ENCODE measurements at regions not wholly inside any gene's neighbourhood (a gene's known extent, or its start where the extent isn't known, plus 50 kb on each side); places are given as distances from the start of the nearest gene placed in this dataset.

DNA sequence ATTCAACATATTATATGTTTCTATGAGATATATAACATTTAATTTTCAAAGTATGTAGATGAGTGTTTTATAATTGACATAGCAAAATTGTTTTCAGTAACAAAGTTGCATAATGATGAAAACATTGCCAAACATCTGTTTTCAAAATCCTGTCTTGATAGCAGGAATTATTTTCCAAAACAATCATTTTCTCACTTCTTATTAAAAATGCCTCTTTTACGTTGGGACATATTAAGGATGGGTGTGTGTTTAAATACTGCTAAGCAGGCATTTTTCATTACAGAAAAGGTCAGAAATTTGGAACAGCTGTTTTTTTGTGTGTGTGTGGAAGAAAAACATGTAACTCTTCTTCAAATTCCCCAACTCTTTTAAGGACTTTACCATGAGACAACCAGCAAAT, 452.0 kb downstream of the SPRY1 start:
- TF ChIP-seq EZH2 (optimal IDR thresholded peaks at IDR 0.05; ENCODE audit: low read depth, low read length) = no peak
- TF ChIP-seq, protein P1, sequence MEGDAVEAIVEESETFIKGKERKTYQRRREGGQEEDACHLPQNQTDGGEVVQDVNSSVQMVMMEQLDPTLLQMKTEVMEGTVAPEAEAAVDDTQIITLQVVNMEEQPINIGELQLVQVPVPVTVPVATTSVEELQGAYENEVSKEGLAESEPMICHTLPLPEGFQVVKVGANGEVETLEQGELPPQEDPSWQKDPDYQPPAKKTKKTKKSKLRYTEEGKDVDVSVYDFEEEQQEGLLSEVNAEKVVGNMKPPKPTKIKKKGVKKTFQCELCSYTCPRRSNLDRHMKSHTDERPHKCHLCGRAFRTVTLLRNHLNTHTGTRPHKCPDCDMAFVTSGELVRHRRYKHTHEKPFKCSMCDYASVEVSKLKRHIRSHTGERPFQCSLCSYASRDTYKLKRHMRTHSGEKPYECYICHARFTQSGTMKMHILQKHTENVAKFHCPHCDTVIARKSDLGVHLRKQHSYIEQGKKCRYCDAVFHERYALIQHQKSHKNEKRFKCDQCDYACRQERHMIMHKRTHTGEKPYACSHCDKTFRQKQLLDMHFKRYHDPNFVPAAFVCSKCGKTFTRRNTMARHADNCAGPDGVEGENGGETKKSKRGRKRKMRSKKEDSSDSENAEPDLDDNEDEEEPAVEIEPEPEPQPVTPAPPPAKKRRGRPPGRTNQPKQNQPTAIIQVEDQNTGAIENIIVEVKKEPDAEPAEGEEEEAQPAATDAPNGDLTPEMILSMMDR (IDR thresholded peaks at IDR 0.05; ENCODE audit: low read length) = no peak
- no peak for TF ChIP-seq EZH2phosphoT487 (IDR thresholded peaks at IDR 0.05; ENCODE audit: low read length)
- Histone ChIP-seq H3K4me1 (ENCODE audit: low read length) (no peaks in the 10 kb centered on the region), H3K27ac (ENCODE audit: low read length) (no peak overlapping the region), H3K9ac (ENCODE audit: low read length) (no peak overlapping the region), H2AFZ (ENCODE audit: low read length) (no peak overlapping the region), H3K4me3 (ENCODE audit: low read length) (no peak overlapping the region), H3K4me2 (ENCODE audit: low read depth, low read length) (no peak overlapping the region), H3K9me2 (replicated peaks; ENCODE audit: insufficient read depth, low read length) (no peaks in the 10 kb centered on the region), H4K20me1 (ENCODE audit: insufficient read depth, low read length) (no peaks in the 10 kb centered on the region), H3K27me3 (replicated peaks; ENCODE audit: insufficient read depth, low read length) (no peaks in the 10 kb centered on the region), H3K9me3 (replicated peaks; ENCODE audit: insufficient read depth, low read length) (no peaks in the 10 kb centered on the region), H3K79me2 (ENCODE audit: low read length) (no peaks in the 10 kb centered on the region), H3F3A (ENCODE audit: insufficient read depth, low read length) (no peaks in the 10 kb centered on the region), H3K36me3 (replicated peaks; ENCODE audit: insufficient read depth, low read length) (no peaks in the 10 kb centered on the region)
- no peak for DNase-seq

- no peaks in the 10 kb centered on the region for H3K36me3 ChIP-seq (replicated peaks; ENCODE audit: insufficient read depth, low read length)
- no peaks in the 10 kb centered on the region for H3K9me2 ChIP-seq (replicated peaks; ENCODE audit: insufficient read depth, low read length)
- H4K20me1 ChIP-seq (ENCODE audit: insufficient read depth, low read length) = no peaks in the 10 kb centered on the region
- H3K27ac ChIP-seq (ENCODE audit: low read length) = no peak overlapping the region
- H3K4me3 ChIP-seq (ENCODE audit: low read length) = no peak overlapping the region
- no peaks in the 10 kb centered on the region for H3K27me3 ChIP-seq (replicated peaks; ENCODE audit: insufficient read depth, low read length)
- H3F3A ChIP-seq (ENCODE audit: insufficient read depth, low read length) = no peaks in the 10 kb centered on the region
- no peaks in the 10 kb centered on the region for H3K79me2 ChIP-seq (ENCODE audit: low read length)
- no peak overlapping the region for H3K9ac ChIP-seq (ENCODE audit: low read length)
- no peak for DNase-seq
- H2AFZ ChIP-seq (ENCODE audit: low read length) = no peak overlapping the region
- TF ChIP-seq EZH2 (optimal IDR thresholded peaks at IDR 0.05; ENCODE audit: low read depth, low read length) (no peak), EZH2phosphoT487 (IDR thresholded peaks at IDR 0.05; ENCODE audit: low read length) (no peak)
- TF ChIP-seq, protein P1 (IDR thresholded peaks at IDR 0.05; ENCODE audit: low read length) = no peak
- no peaks in the 10 kb centered on the region for H3K9me3 ChIP-seq (replicated peaks; ENCODE audit: insufficient read depth, low read length)
- no peak overlapping the region for H3K4me2 ChIP-seq (ENCODE audit: low read depth, low read length)
- H3K4me1 ChIP-seq (ENCODE audit: low read length) = no peaks in the 10 kb centered on the region
Measured at GRCh38 chr4:123849495-123849894, 452.9 kb downstream of the SPRY1 start.

DNA sequence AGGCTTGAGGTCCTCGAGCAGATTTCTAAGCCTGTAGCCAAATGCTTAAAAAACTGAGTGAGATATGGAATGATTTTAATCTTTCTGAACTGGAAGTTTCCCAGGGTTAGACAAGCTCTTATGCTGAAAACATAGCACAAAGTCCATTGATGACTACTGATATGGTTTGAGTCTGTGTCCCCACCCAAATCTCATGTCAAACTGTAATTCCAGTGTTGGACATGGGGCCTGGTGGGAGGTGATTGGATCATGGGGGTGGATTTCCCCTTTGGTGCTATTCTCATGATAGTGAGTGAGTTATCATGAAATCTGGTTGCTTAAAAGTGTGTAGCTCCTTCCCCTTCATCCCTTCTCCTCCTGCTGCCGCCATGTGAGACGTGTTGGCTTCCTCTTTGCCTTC, 454.9 kb downstream of the SPRY1 start:
- TF ChIP-seq, protein P1 (IDR thresholded peaks at IDR 0.05; ENCODE audit: low read length) = no peak
- TF ChIP-seq EZH2phosphoT487 (IDR thresholded peaks at IDR 0.05; ENCODE audit: low read length) (no peak), EZH2 (optimal IDR thresholded peaks at IDR 0.05; ENCODE audit: low read depth, low read length) (no peak)
- Histone ChIP-seq H3K4me3 (ENCODE audit: low read length) (no peak overlapping the region), H3K27ac (ENCODE audit: low read length) (no peak overlapping the region), H3K9me3 (replicated peaks; ENCODE audit: insufficient read depth, low read length) (no peaks in the 10 kb centered on the region), H4K20me1 (ENCODE audit: insufficient read depth, low read length) (no peaks in the 10 kb centered on the region), H3K9me2 (replicated peaks; ENCODE audit: insufficient read depth, low read length) (no peaks in the 10 kb centered on the region), H3F3A (ENCODE audit: insufficient read depth, low read length) (no peaks in the 10 kb centered on the region), H3K4me2 (ENCODE audit: low read depth, low read length) (no peak overlapping the region), H3K36me3 (replicated peaks; ENCODE audit: insufficient read depth, low read length) (no peaks in the 10 kb centered on the region), H3K9ac (ENCODE audit: low read length) (no peak overlapping the region), H3K79me2 (ENCODE audit: low read length) (no peaks in the 10 kb centered on the region), H3K27me3 (replicated peaks; ENCODE audit: insufficient read depth, low read length) (no peaks in the 10 kb centered on the region), H2AFZ (ENCODE audit: low read length) (no peak overlapping the region), H3K4me1 (ENCODE audit: low read length) (no peaks in the 10 kb centered on the region)
- no peak for DNase-seq

Data from MM.1S (cell line).